Spleen (tissue), 7 donors: ENCODE measurements at regions not wholly inside any gene's neighbourhood (a gene's known extent, or its start where the extent isn't known, plus 50 kb on each side); places are given as distances from the start of the nearest gene placed in this dataset.

Experiments used
- POLR2AphosphoS5 ChIP-seq, 3 donors: sonication (generic); formaldehyde crosslinking; IDR thresholded peaks; one replicate each; pipeline ENCODE4 v1.5.1; 2017; ENCODE audit warnings: antibody characterized with exemption in 3 of 3
- TF ChIP-seq, protein P1 (sequence below), 11 experiments: fragments of 200-600 bp in 7 of 11; fragments of 450-650 bp in 4 of 11; sonication (generic) in 4 of 11; IDR thresholded peaks in 8 of 11; conservative IDR thresholded peaks in 3 of 11; 1 replicate in 7 of 11; 2 replicates in 4 of 11; pipeline versions ENCODE4 v1.4.0 to v1.8.0; 2016 to 2021; ENCODE audit warnings: antibody characterized with exemption in 11 of 11, inconsistent platforms in 4 of 11, mild to moderate bottlenecking in 1 of 11
- donor health status: DM: no; HTN: no; CAD: no; lungs with moderate emphysema.
- donor health status: DM: no; HTN: no; CAD: no.
- donor health status: DM: no; HTN: no; CAD: no.

DNA sequence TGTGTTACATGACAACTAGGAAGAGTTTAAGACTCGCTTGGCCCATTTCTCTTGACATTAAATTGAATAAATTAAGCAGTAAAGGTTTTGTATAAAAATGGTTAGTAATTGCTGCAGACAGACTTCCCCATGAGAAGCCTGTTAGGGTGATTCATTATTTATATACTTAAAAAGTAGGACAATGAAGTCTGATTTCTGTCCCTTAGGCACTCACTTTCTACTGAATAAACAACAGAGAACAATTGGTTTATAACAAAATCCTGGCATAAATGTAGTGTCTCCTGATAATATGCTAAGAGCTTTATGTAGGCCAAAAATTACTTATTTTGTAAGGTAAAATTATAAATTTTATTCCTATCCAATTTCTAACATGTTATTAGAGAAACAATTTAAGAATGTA, 2138.5 kb upstream of the PCDH20 start:
- TF ChIP-seq POLR2AphosphoS5 (IDR thresholded peaks at IDR 0.05): no peak
- TF ChIP-seq, protein P1, sequence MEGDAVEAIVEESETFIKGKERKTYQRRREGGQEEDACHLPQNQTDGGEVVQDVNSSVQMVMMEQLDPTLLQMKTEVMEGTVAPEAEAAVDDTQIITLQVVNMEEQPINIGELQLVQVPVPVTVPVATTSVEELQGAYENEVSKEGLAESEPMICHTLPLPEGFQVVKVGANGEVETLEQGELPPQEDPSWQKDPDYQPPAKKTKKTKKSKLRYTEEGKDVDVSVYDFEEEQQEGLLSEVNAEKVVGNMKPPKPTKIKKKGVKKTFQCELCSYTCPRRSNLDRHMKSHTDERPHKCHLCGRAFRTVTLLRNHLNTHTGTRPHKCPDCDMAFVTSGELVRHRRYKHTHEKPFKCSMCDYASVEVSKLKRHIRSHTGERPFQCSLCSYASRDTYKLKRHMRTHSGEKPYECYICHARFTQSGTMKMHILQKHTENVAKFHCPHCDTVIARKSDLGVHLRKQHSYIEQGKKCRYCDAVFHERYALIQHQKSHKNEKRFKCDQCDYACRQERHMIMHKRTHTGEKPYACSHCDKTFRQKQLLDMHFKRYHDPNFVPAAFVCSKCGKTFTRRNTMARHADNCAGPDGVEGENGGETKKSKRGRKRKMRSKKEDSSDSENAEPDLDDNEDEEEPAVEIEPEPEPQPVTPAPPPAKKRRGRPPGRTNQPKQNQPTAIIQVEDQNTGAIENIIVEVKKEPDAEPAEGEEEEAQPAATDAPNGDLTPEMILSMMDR (IDR thresholded peaks at IDR 0.05 in 8 of 11, conservative IDR thresholded peaks at IDR 0.05 in 3 of 11): no peak
